IMR-90 (cell line): ENCODE measurements at regions not wholly inside any gene's neighbourhood (a gene's known extent, or its start where the extent isn't known, plus 50 kb on each side); places are given as distances from the start of the nearest gene placed in this dataset.

Experiments
- ATAC-seq: fragments of 200-7000 bp; cut with Tn5 transposase; 2 replicates; pipeline ENCODE4 v1.9.1; 2020; ENCODE audit warnings: low read depth, mild to moderate bottlenecking, moderate library complexity
- BruUV-seq: library from RNA; stranded (reverse); fragments of 400-500 nt; replicated peaks from 2 replicates; lab custom pipeline; 2021; lab: Mats Ljungman, UMichigan
- CTCF ChIA-PET: fragments of 300-600 bp; formaldehyde crosslinking; extraction: SDS; loops from one replicate; lab custom pipeline; 2021; ENCODE audit warnings: antibody characterized with exemption; lab: Yijun Ruan, JAX
- POLR2A ChIA-PET: fragments of 300-600 bp; sonication (Branson Sonifier 250); formaldehyde crosslinking; loops from one replicate; lab custom pipeline; 2022; ENCODE audit warnings: antibody characterized with exemption; ENCODE audit not compliant: unreplicated experiment; lab: Charles Lee
- DNase-seq: peaks from one replicate; pipeline ENCODE4 v3.0.0; 2013
- H2AFZ ChIP-seq: replicated peaks from 2 replicates; pipeline ENCODE3; 2013; ENCODE audit warnings: low read length, mild to moderate bottlenecking; ENCODE audit not compliant: poor library complexity
- H2AK5ac ChIP-seq: 2 replicates; pipeline ENCODE4 v1.6.1; 2013; ENCODE audit warnings: low read depth, low read length, inconsistent platforms
- H2AK9ac ChIP-seq: replicated peaks from 2 replicates; pipeline ENCODE3; 2013; ENCODE audit warnings: mild to moderate bottlenecking, low read depth, low read length, moderate library complexity; ENCODE audit not compliant: poor library complexity
- H2BK120ac ChIP-seq: 2 replicates; pipeline ENCODE4 v1.6.1; 2013; ENCODE audit warnings: low read depth, low read length, inconsistent platforms
- H2BK15ac ChIP-seq: 3 replicates; pipeline ENCODE4 v1.6.1; 2013; ENCODE audit warnings: low read depth, low read length, inconsistent platforms
- H2BK20ac ChIP-seq: 2 replicates; pipeline ENCODE4 v1.6.1; 2013; ENCODE audit warnings: low read depth, mild to moderate bottlenecking, inconsistent platforms, low read length, moderate library complexity
- H2BK5ac ChIP-seq: 2 replicates; pipeline ENCODE4 v1.6.1; 2013; ENCODE audit warnings: mild to moderate bottlenecking, low read depth, low read length, inconsistent platforms; ENCODE audit not compliant: poor library complexity, severe bottlenecking
- H3K14ac ChIP-seq: replicated peaks from 2 replicates; pipeline ENCODE4 v1.6.1; 2013; ENCODE audit warnings: low read depth, low read length, inconsistent platforms
- H3K18ac ChIP-seq: 2 replicates; pipeline ENCODE4 v1.6.1; 2013; ENCODE audit warnings: low read depth, low read length, control low read depth
- H3K23ac ChIP-seq: 2 replicates; pipeline ENCODE4 v1.6.1; 2013; ENCODE audit warnings: low read depth, low read length, inconsistent platforms
- H3K27ac ChIP-seq: 2 replicates; pipeline ENCODE4 v1.5.1; 2013; ENCODE audit warnings: mild to moderate bottlenecking, control low read depth, low read length; ENCODE audit not compliant: insufficient read depth
- H3K27me3 ChIP-seq: 2 replicates; pipeline ENCODE4 v1.6.1; 2013; ENCODE audit warnings: low read length; ENCODE audit not compliant: control insufficient read depth, insufficient read depth
- H3K36me3 ChIP-seq: 2 replicates; pipeline ENCODE4 v1.6.1; 2013; ENCODE audit warnings: low read length, mixed read lengths; ENCODE audit not compliant: control insufficient read depth, insufficient read depth
- H3K4ac ChIP-seq: 2 replicates; pipeline ENCODE4 v1.6.1; 2013; ENCODE audit warnings: low read depth, low read length, inconsistent platforms
- H3K4me1 ChIP-seq: 2 replicates; pipeline ENCODE4 v1.6.1; 2013; ENCODE audit warnings: low read length, mixed read lengths; ENCODE audit not compliant: control insufficient read depth, insufficient read depth
- H3K4me2 ChIP-seq: 2 replicates; pipeline ENCODE4 v1.6.1; 2013; ENCODE audit warnings: low read depth, mild to moderate bottlenecking, control low read depth, low read length, moderate library complexity
- H3K4me3 ChIP-seq: 2 replicates; pipeline ENCODE4 v1.5.1; 2013; ENCODE audit warnings: low read depth, mild to moderate bottlenecking, control low read depth, low read length, moderate library complexity; ENCODE audit not compliant: insufficient read depth
- H3K56ac ChIP-seq: 2 replicates; pipeline ENCODE4 v1.6.1; 2013; ENCODE audit warnings: low read length, inconsistent platforms; ENCODE audit not compliant: insufficient read depth; ENCODE audit errors: extremely low read depth
- H3K79me1 ChIP-seq, 2 experiments: 2 replicates each; pipeline ENCODE4 v1.6.1; 2013; ENCODE audit warnings: low read length in 2 of 2, inconsistent platforms in 1 of 2, low read depth in 1 of 2
- H3K9ac ChIP-seq: 2 replicates; pipeline ENCODE4 v1.6.1; 2013; ENCODE audit warnings: low read depth, low read length, control low read depth
- H3K9me1 ChIP-seq: 2 replicates; pipeline ENCODE4 v1.6.1; 2013; ENCODE audit warnings: low read length, inconsistent platforms; ENCODE audit not compliant: insufficient read depth
- H3K9me3 ChIP-seq: 2 replicates; pipeline ENCODE4 v1.6.1; 2013; ENCODE audit warnings: low read length; ENCODE audit not compliant: control insufficient read depth, insufficient read depth
- H4K20me1 ChIP-seq: 2 replicates; pipeline ENCODE4 v1.6.1; 2013; ENCODE audit warnings: low read length, inconsistent platforms; ENCODE audit not compliant: insufficient read depth
- H4K5ac ChIP-seq: 2 replicates; pipeline ENCODE4 v1.6.1; 2013; ENCODE audit warnings: mild to moderate bottlenecking, low read depth, low read length, control low read depth
- H4K8ac ChIP-seq, 2 experiments: 2 replicates each; pipeline ENCODE4 v1.6.1; 2013; ENCODE audit warnings: low read depth in 2 of 2, low read length in 2 of 2, control low read depth in 1 of 2, inconsistent platforms in 1 of 2
- H4K91ac ChIP-seq: 2 replicates; pipeline ENCODE4 v1.6.1; 2013; ENCODE audit warnings: low read depth, low read length, inconsistent platforms; ENCODE audit not compliant: insufficient read depth
- BHLHE40 ChIP-seq: fragments of 150-350 bp; IDR thresholded peaks from 2 replicates; pipeline ENCODE4 v1.6.1; 2016; ENCODE audit warnings: mild to moderate bottlenecking, low read depth, low read length
- CEBPB ChIP-seq: IDR thresholded peaks from 2 replicates; pipeline ENCODE4 v1.6.1; 2012; ENCODE audit warnings: low read depth, low read length, improper control_type of control experiment
- FOS ChIP-seq: fragments of 150-350 bp; IDR thresholded peaks from 2 replicates; pipeline ENCODE4 v1.6.1; 2016; ENCODE audit warnings: low read depth, low read length
- MAFK ChIP-seq: IDR thresholded peaks from 2 replicates; pipeline ENCODE4 v1.6.1; 2012; ENCODE audit warnings: low read depth, low read length, improper control_type of control experiment
- MAZ ChIP-seq: IDR thresholded peaks from 2 replicates; pipeline ENCODE4 v1.6.1; 2012; ENCODE audit warnings: low read depth, mild to moderate bottlenecking, low read length, improper control_type of control experiment, moderate library complexity, borderline replicate concordance
- MXI1 ChIP-seq: IDR thresholded peaks from 2 replicates; pipeline ENCODE4 v1.6.1; 2012; ENCODE audit warnings: low read depth, mild to moderate bottlenecking, low read length, moderate library complexity, borderline replicate concordance
- NFE2L2 ChIP-seq: fragments of 150-350 bp; IDR thresholded peaks from 2 replicates; pipeline ENCODE4 v1.6.1; 2016; ENCODE audit warnings: low read depth, mild to moderate bottlenecking, low read length
- POLR2A ChIP-seq: IDR thresholded peaks from 2 replicates; pipeline ENCODE4 v1.6.1; 2012; ENCODE audit warnings: mild to moderate bottlenecking, low read depth, low read length
- SMC3 ChIP-seq: fragments of 150-350 bp; IDR thresholded peaks from 2 replicates; pipeline ENCODE4 v1.6.1; 2016; ENCODE audit warnings: low read depth, mild to moderate bottlenecking, antibody characterized with exemption, low read length, moderate library complexity
- WGBS, 2 experiments: methylation state at CpG; one replicate each; pipeline versions ENCODE4 v1.1.5 to v1.1.7; 2013; ENCODE audit warnings: missing lambda C conversion rate in 2 of 2; ENCODE audit not compliant: insufficient read length in 1 of 2; ENCODE audit errors: extremely low coverage in 2 of 2; 5-methylcytosine and 5-hydroxymethylcytosine counted together
- dilution Hi-C: fragments of 300-500 bp; cut with HindIII; formaldehyde crosslinking; loops from one replicate; pipeline ENCODE4 v1.14.3; 2018; ENCODE audit warnings: low sequenced_read_pairs; ENCODE audit not compliant: unreplicated experiment
- in situ Hi-C: fragments of 300-500 bp; cut with MboI; formaldehyde crosslinking; loops from 3 replicates; pipeline ENCODE4 v1.14.3; 2019; ENCODE audit warnings: low sequenced_read_pairs, inconsistent platforms, mixed read lengths
- intact Hi-C: fragments of 100-400 bp; cut with micrococcal nuclease; formaldehyde crosslinking; loops from 2 replicates; pipeline ENCODE4 v1.10.0; 2022
- TF ChIP-seq, protein P1 (sequence below): fragments of 150-350 bp; IDR thresholded peaks from 2 replicates; pipeline ENCODE4 v1.6.1; 2016; ENCODE audit warnings: low read depth, mild to moderate bottlenecking, low read length, moderate library complexity, borderline replicate concordance

DNA sequence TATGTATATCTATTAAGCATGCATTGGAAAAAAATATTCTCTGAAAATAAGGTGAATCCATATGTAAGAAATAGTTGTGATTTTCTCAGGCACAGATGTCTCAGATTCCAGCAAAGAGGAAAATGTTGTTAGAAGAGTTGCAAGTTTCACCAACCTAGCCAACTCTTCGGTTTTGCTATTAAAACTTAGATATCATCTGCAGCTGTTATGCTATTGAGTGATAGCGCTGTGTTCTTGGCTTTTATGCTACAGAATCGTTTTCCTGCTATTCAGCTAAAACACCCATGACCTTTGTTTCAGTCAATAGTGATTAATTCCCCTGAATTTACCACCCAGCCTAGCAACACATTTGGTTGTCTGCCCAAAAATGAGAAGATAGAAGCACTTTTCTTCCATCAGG, 795.6 kb upstream of the ANO3 start:
- no peak overlapping the region for H2BK5ac ChIP-seq
- H3K4me2 ChIP-seq = no peak overlapping the region
- no CpG with 5 or more reads among the region's 3 CpGs for WGBS, 2 experiments
- H4K20me1 ChIP-seq = no peaks in the 10 kb centered on the region
- no peak overlapping the region for H3K4ac ChIP-seq
- no TSS peak for BruUV-seq
- no peak overlapping the region for H2BK15ac ChIP-seq
- ATAC-seq (no peak), DNase-seq (no peak)
- H2BK120ac ChIP-seq = no peak overlapping the region
- H2AK5ac ChIP-seq = no peak overlapping the region
- H3K4me1 ChIP-seq = no peaks in the 10 kb centered on the region
- CTCF ChIA-PET = interaction anchor here (0.6 to 0.7 kb wide), 2 partner anchors 25 to 479 kb away, joined by 3 read pairs; no protein-coding TSS in a partner anchor
- H3K14ac ChIP-seq = no peak overlapping the region
- H4K8ac ChIP-seq = no peak overlapping the region
- no peak overlapping the region for H4K91ac ChIP-seq
- intact Hi-C loops = no loop called here
- no peak overlapping the region for H3K27ac ChIP-seq
- H2AK9ac ChIP-seq = no peak overlapping the region
- H3K9me1 ChIP-seq = no peaks in the 10 kb centered on the region
- H3K23ac ChIP-seq = no peak overlapping the region
- no peak for TF ChIP-seq NFE2L2
- TF ChIP-seq POLR2A = no peak
- TF ChIP-seq BHLHE40 = no peak
- TF ChIP-seq SMC3 = no peak
- no peak for TF ChIP-seq CEBPB
- no peak for TF ChIP-seq MAFK
- no peak for TF ChIP-seq FOS
- no peak for TF ChIP-seq MXI1
- TF ChIP-seq, protein P1, sequence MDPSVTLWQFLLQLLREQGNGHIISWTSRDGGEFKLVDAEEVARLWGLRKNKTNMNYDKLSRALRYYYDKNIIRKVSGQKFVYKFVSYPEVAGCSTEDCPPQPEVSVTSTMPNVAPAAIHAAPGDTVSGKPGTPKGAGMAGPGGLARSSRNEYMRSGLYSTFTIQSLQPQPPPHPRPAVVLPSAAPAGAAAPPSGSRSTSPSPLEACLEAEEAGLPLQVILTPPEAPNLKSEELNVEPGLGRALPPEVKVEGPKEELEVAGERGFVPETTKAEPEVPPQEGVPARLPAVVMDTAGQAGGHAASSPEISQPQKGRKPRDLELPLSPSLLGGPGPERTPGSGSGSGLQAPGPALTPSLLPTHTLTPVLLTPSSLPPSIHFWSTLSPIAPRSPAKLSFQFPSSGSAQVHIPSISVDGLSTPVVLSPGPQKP = no peak
- no peak for TF ChIP-seq MAZ
- no peaks in the 10 kb centered on the region for H3K36me3 ChIP-seq
- H3K4me3 ChIP-seq = no peak overlapping the region
- dilution Hi-C loops = no loop called here
- H2BK20ac ChIP-seq = no peak overlapping the region
- no peaks in the 10 kb centered on the region for H3K79me1 ChIP-seq
- H3K27me3 ChIP-seq = no peaks in the 10 kb centered on the region
- no peak overlapping the region for H4K5ac ChIP-seq
- H2AFZ ChIP-seq = no peak overlapping the region
- no peak overlapping the region for H3K18ac ChIP-seq
- POLR2A ChIA-PET = no interaction called here
- H3K9me3 ChIP-seq = no peaks in the 10 kb centered on the region
- no peak overlapping the region for H3K9ac ChIP-seq
- H3K56ac ChIP-seq = no peak overlapping the region
- in situ Hi-C loops = no loop called here
